Thoracic aorta (tissue), 2 donors: ENCODE measurements at regions not wholly inside any gene's neighbourhood (a gene's known extent, or its start where the extent isn't known, plus 50 kb on each side); places are given as distances from the start of the nearest gene placed in this dataset.

Experiments
- ATAC-seq: fragments of 150-250 bp; one replicate; pipeline ENCODE4 v1.8.0; 2017; ENCODE audit warnings: low read depth; ENCODE audit not compliant: insufficient number of reproducible peaks, low FRiP score
- DNase-seq: peaks from one replicate; pipeline ENCODE4 v3.0.0-alpha.2; 2020; ENCODE audit warnings: low spot score
- H3K27ac ChIP-seq, 2 donors: fragments of 200-600 bp; sonication (generic); 1 replicate in 1 of 2; 2 replicates in 1 of 2; pipeline ENCODE4 v1.5.1; 2016; ENCODE audit warnings: mild to moderate bottlenecking in 2 of 2, moderate library complexity in 2 of 2
- H3K27me3 ChIP-seq: fragments of 200-600 bp; sonication (generic); replicated peaks from 2 replicates; pipeline ENCODE4 v1.6.0; 2016; ENCODE audit warnings: mild to moderate bottlenecking; ENCODE audit not compliant: insufficient read depth
- H3K36me3 ChIP-seq: fragments of 200-600 bp; sonication (generic); one replicate; pipeline ENCODE4 v1.5.1; 2016
- H3K4me1 ChIP-seq, 2 donors: fragments of 200-600 bp; sonication (generic); 1 replicate in 1 of 2; 2 replicates in 1 of 2; pipeline versions ENCODE4 v1.5.1 to v1.6.0; 2016; ENCODE audit warnings: low read depth in 2 of 2, mild to moderate bottlenecking in 1 of 2; ENCODE audit not compliant: control insufficient read depth in 1 of 2
- H3K4me3 ChIP-seq: fragments of 200-600 bp; sonication (generic); 2 replicates; pipeline ENCODE4 v1.5.1; 2016; ENCODE audit warnings: mild to moderate bottlenecking
- H3K9me3 ChIP-seq: fragments of 200-600 bp; sonication (generic); 2 replicates; pipeline ENCODE4 v1.5.1; 2016
- CTCF ChIP-seq: fragments of 200-600 bp; sonication (generic); IDR thresholded peaks from one replicate; pipeline ENCODE4 v1.5.1; 2019; ENCODE audit warnings: antibody characterized with exemption

GRCh38 chr6:81158956-81159355, 593.5 kb downstream of the TENT5A start:
- DNase-seq (no peak), ATAC-seq (no peak)
- no peak for TF ChIP-seq CTCF

GRCh38 chr6:81148751-81149150, 603.7 kb downstream of the TENT5A start:
- Histone ChIP-seq H3K4me1 (no peaks in the 10 kb centered on the region), H3K4me3 (no peak overlapping the region), H3K36me3 (no peaks in the 10 kb centered on the region), H3K9me3 (peaks cover 6% of the 10 kb centered on the region), H3K27me3 (no peaks in the 10 kb centered on the region), H3K27ac (no peak overlapping the region)
- TF ChIP-seq CTCF: no peak
- ATAC-seq (no peak), DNase-seq (no peak)

More at GRCh38 chr6:81158956-81159355, 593.5 kb downstream of the TENT5A start:
- Histone ChIP-seq H3K4me1 (no peaks in the 10 kb centered on the region), H3K27ac (no peak overlapping the region), H3K9me3 (no peaks in the 10 kb centered on the region), H3K4me3 (no peak overlapping the region), H3K36me3 (no peaks in the 10 kb centered on the region), H3K27me3 (no peaks in the 10 kb centered on the region)

GRCh38 chr6:81145506-81145905, 607.0 kb downstream of the TENT5A start:
- Histone ChIP-seq H3K9me3 (no peaks in the 10 kb centered on the region), H3K4me1 (no peaks in the 10 kb centered on the region), H3K36me3 (no peaks in the 10 kb centered on the region), H3K4me3 (no peak overlapping the region), H3K27ac (no peak overlapping the region), H3K27me3 (no peaks in the 10 kb centered on the region)
- no peak for DNase-seq
- no peak for ATAC-seq
- no peak for TF ChIP-seq CTCF

GRCh38 chr6:81144346-81144745, 608.1 kb downstream of the TENT5A start:
- Histone ChIP-seq H3K27ac (no peak overlapping the region), H3K27me3 (no peaks in the 10 kb centered on the region), H3K4me1 (no peaks in the 10 kb centered on the region), H3K4me3 (no peak overlapping the region), H3K9me3 (no peaks in the 10 kb centered on the region), H3K36me3 (no peaks in the 10 kb centered on the region)
- DNase-seq (no peak), ATAC-seq (no peak)
- no peak for TF ChIP-seq CTCF

- DNase-seq (no peak), ATAC-seq (no peak)
- Histone ChIP-seq H3K27me3 (no peaks in the 10 kb centered on the region), H3K36me3 (no peaks in the 10 kb centered on the region), H3K4me1 (no peaks in the 10 kb centered on the region), H3K4me3 (no peak overlapping the region), H3K9me3 (no peaks in the 10 kb centered on the region), H3K27ac (no peak overlapping the region)
- no peak for TF ChIP-seq CTCF
Observed at GRCh38 chr6:81138236-81138635, 614.2 kb downstream of the TENT5A start.
